Natural killer cell (primary cell): ENCODE measurements at regions not wholly inside any gene's neighbourhood (a gene's known extent, or its start where the extent isn't known, plus 50 kb on each side); places are given as distances from the start of the nearest gene placed in this dataset.

Experiments
- ATAC-seq, 3 donors: fragments of 150-1000 bp in 2 of 3; fragments of 200-7000 bp in 1 of 3; cut with Tn5 transposase; 1 replicate in 1 of 3; 2 replicates in 2 of 3; pipeline ENCODE4 v1.10.0; 2021; ENCODE audit warnings: mild to moderate bottlenecking in 2 of 3, moderate library complexity in 2 of 3
- DNase-seq, 2 donors: peaks; one replicate each; pipeline versions ENCODE4 v3.0.0 to v3.0.0-alpha.2; 2013 to 2021; ENCODE audit warnings: mixed read lengths in 1 of 2
- H3K27ac ChIP-seq: one replicate; pipeline ENCODE4 v1.5.1; 2013; ENCODE audit warnings: mild to moderate bottlenecking, low read length
- H3K27me3 ChIP-seq: one replicate; pipeline ENCODE4 v1.6.1; 2013; ENCODE audit warnings: low read length; ENCODE audit not compliant: control insufficient read depth, insufficient read depth
- H3K36me3 ChIP-seq: one replicate; pipeline ENCODE4 v1.6.1; 2013; ENCODE audit warnings: low read length; ENCODE audit not compliant: control insufficient read depth, insufficient read depth
- H3K4me1 ChIP-seq: one replicate; pipeline ENCODE4 v1.6.1; 2013; ENCODE audit warnings: low read length; ENCODE audit not compliant: control insufficient read depth, insufficient read depth
- H3K4me3 ChIP-seq: one replicate; pipeline ENCODE4 v1.5.1; 2013; ENCODE audit warnings: low read length
- H3K9me3 ChIP-seq: one replicate; pipeline ENCODE4 v1.6.1; 2013; ENCODE audit warnings: low read length; ENCODE audit not compliant: control insufficient read depth, insufficient read depth
- H3K27ac Mint-ChIP-seq, 2 donors: one replicate each; pipeline ENCODE4 v1.8.0; 2022; ENCODE audit warnings: mild to moderate bottlenecking in 2 of 2, mixed read lengths in 2 of 2, moderate library complexity in 1 of 2
- H3K27me3 Mint-ChIP-seq, 2 donors: one replicate each; pipeline ENCODE4 v1.8.0; 2022; ENCODE audit warnings: low read depth in 2 of 2, mixed read lengths in 2 of 2
- H3K36me3 Mint-ChIP-seq: one replicate; pipeline ENCODE4 v1.8.0; 2022; ENCODE audit warnings: mixed read lengths
- H3K4me1 Mint-ChIP-seq, 2 donors: one replicate each; pipeline ENCODE4 v1.8.0; 2022; ENCODE audit warnings: mixed read lengths in 2 of 2
- H3K4me3 Mint-ChIP-seq: one replicate; pipeline ENCODE4 v1.8.0; 2022; ENCODE audit warnings: mild to moderate bottlenecking, moderate library complexity, mixed read lengths
- H3K9me3 Mint-ChIP-seq, 2 donors: one replicate each; pipeline ENCODE4 v1.8.0; 2022; ENCODE audit warnings: mixed read lengths in 2 of 2
- CTCF ChIP-seq: fragments of 200-600 bp; IDR thresholded peaks from one replicate; pipeline ENCODE4 v1.8.0; 2022; ENCODE audit warnings: antibody characterized with exemption
- WGBS: methylation state at CpG from one replicate; pipeline ENCODE4 v1.1.7; 2013; ENCODE audit warnings: missing lambda C conversion rate; ENCODE audit not compliant: insufficient coverage; 5-methylcytosine and 5-hydroxymethylcytosine counted together
- intact Hi-C: fragments of 100-400 bp; cut with micrococcal nuclease; formaldehyde crosslinking; loops from one replicate; pipeline ENCODE4 v1.14.2; 2022

GRCh38 chr20:10724449-10725173 lies 50.8 kb upstream of the JAG1 start:
- H3K4me1 ChIP-seq: no peaks in the 10 kb centered on the region
- H3K9me3 ChIP-seq: no peaks in the 10 kb centered on the region
- 94% methylated on average over 6 of the region's 6 CpGs for WGBS
- no peak overlapping the region for H3K4me3 Mint-ChIP-seq
- H3K36me3 ChIP-seq: no peaks in the 10 kb centered on the region
- no peak for TF ChIP-seq CTCF
- peaks cover 2% of the 10 kb centered on the region for H3K27me3 ChIP-seq
- peaks cover 38 to 73% of the 10 kb centered on the region in 2 donors for H3K27me3 Mint-ChIP-seq
- H3K9me3 Mint-ChIP-seq: peaks cover 0 to 3% of the 10 kb centered on the region in 2 donors
- H3K4me3 ChIP-seq: no peak overlapping the region
- intact Hi-C loops: no loop called here
- H3K36me3 Mint-ChIP-seq: no peaks in the 10 kb centered on the region
- H3K4me1 Mint-ChIP-seq: no peaks in the 10 kb centered on the region
- DNase-seq (no peak), ATAC-seq (no peak)
- H3K27ac Mint-ChIP-seq: no peak overlapping the region
- H3K27ac ChIP-seq: no peak overlapping the region

- no peak for ATAC-seq
These were observed 55.3 kb upstream of the JAG1 start for GRCh38 chr20:10728873-10729670.

GRCh38 chr20:10729785-10730184 lies 56.0 kb upstream of the JAG1 start:
- no peak overlapping the region for H3K27ac ChIP-seq
- no peak for TF ChIP-seq CTCF
- no peaks in the 10 kb centered on the region for H3K4me1 ChIP-seq
- H3K4me3 Mint-ChIP-seq: no peak overlapping the region
- ATAC-seq (no peak), DNase-seq (no peak)
- H3K9me3 ChIP-seq: no peaks in the 10 kb centered on the region
- intact Hi-C loops: no loop called here
- no peaks in the 10 kb centered on the region for H3K36me3 ChIP-seq
- H3K27me3 Mint-ChIP-seq: peaks cover 25 to 34% of the 10 kb centered on the region in 2 donors
- no peak overlapping the region for H3K4me3 ChIP-seq
- no peak overlapping the region for H3K27ac Mint-ChIP-seq
- H3K9me3 Mint-ChIP-seq: peaks cover 0 to 3% of the 10 kb centered on the region in 2 donors
- no peaks in the 10 kb centered on the region for H3K27me3 ChIP-seq
- no peaks in the 10 kb centered on the region for H3K36me3 Mint-ChIP-seq
- H3K4me1 Mint-ChIP-seq: no peaks in the 10 kb centered on the region

More at GRCh38 chr20:10728873-10729670, 55.3 kb upstream of the JAG1 start:
- H3K4me1 ChIP-seq: no peaks in the 10 kb centered on the region
- Mint-ChIP-seq H3K9me3 (peaks cover 0 to 3% of the 10 kb centered on the region in 2 donors), H3K36me3 (no peaks in the 10 kb centered on the region), H3K27ac (no peak overlapping the region), H3K4me3 (no peak overlapping the region), H3K27me3 (peaks cover 25 to 38% of the 10 kb centered on the region in 2 donors), H3K4me1 (no peaks in the 10 kb centered on the region)
- intact Hi-C loops: no loop called here
- TF ChIP-seq CTCF: no peak
- DNase-seq: no peak
- H3K36me3 ChIP-seq: no peaks in the 10 kb centered on the region
- no peak overlapping the region for H3K4me3 ChIP-seq
- 80% methylated on average over 6 of the region's 8 CpGs for WGBS
- H3K27ac ChIP-seq: no peak overlapping the region
- no peaks in the 10 kb centered on the region for H3K9me3 ChIP-seq
- H3K27me3 ChIP-seq: no peaks in the 10 kb centered on the region
